Stimulated activated CD4-positive, alpha-beta T cell treated with anti-CD3 and anti-CD28 coated beads, Interleukin-1b, Interleukin-23, amount 100 ng/mL, for 24 hours (primary cell): ENCODE measurements at regions not wholly inside any gene's neighbourhood (a gene's known extent, or its start where the extent isn't known, plus 50 kb on each side); places are given as distances from the start of the nearest gene placed in this dataset.
"Not testable (repeated sequence)": the region's sequence is repeated elsewhere in the genome, so short reads cannot be mapped to it uniquely, and the experiment has no call there.

ENCODE experiments used
- DNase-seq, 4 experiments: peaks; one replicate each; pipeline ENCODE4 v3.0.0-alpha.2; 2020; ENCODE audit warnings: low read depth in 4 of 4, low spot score in 1 of 4

DNA sequence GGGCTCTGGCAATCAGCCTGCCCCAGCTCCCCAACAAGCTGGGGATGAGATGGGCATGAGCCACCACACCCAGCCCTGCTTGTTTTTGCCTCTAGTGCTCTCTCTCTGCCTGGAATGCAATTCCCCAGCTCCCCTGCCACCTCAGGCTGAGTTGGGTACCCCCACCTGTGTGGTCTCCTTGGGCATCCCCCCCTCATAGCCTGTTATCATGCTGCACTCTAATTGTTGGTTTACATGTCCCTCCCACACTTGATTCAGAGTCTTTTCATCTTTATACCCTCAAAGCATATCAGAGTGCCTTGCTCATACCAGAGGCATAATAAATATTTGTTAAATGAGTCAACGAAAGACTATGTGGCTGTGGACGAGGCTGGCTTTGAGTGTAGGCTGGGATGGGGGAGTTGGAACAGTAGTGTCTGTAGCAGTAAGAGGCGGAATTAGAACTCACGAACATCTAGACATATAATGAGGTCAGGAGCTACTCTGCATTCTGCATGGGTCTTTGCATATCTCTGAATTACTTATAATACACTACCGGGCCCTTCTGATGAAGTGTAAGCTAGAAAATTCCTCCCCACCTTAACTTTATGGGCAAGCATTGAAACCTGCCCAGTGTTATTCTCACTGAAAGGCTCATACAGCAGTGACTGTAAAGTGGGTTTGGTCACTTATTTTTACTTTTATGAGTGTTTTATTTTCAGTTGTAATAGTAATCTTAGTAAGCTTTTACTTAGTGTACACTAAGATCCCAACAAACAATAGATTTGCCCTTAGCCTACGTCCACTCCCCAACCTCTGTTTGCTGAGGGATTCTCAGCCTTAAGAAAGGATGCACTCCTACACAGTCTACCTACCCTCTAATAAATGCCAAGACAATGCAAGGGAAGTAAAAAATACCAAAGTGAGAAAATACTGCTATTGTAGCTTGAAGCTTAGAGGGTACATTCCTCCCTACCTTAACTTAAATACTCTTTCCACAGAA is 58.7 kb downstream of the EDN1 start:
- DNase-seq: no peak

DNA sequence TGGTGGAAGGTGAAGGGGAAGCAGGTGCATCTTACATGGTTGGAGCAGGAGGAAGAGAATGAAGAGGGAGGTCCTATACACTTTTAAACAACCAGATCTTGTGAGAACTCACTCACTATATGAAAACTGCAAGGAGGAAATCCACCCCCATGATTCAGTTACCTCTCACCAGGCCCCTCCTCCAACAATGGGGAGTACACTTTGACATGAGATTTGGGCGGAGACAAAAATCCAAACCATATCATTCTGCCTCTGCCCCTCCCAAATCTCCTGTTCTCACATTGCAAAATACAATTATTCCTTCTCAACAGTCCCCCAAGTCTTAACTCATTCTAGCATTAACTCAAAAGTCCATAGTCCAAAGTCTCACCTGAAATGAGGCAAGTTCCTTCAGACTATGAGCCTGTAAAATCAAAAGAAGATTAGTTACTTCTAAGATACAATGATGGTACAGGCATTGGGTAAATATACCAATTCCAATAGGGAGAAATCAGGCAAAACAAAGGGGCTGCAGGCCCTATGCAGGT is 60.5 kb downstream of the EDN1 start:
- DNase-seq: no peak

GRCh38 chr6:12351672-12352071 is 61.5 kb downstream of the EDN1 start:
- DNase-seq: no peak

DNA sequence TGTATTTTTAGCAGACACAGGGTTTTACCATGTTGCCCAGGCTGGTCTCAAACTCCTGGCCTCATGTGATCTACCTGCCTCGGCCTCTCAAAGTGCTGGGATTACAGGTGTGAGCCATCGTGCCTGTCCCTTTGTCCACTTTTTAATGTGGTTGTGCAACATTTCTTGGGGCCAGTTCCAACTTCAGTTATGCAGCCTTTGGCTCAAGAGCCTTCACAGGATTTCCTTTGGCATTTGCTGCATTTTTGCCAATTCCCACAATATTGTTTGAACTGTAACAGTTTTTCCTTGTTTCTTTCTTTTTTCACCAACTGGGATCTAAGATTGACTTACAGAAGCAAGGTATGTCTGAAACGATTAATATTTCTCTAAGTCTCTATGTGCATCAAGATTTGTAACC is 63.6 kb downstream of the EDN1 start:
- DNase-seq: no peak

DNA sequence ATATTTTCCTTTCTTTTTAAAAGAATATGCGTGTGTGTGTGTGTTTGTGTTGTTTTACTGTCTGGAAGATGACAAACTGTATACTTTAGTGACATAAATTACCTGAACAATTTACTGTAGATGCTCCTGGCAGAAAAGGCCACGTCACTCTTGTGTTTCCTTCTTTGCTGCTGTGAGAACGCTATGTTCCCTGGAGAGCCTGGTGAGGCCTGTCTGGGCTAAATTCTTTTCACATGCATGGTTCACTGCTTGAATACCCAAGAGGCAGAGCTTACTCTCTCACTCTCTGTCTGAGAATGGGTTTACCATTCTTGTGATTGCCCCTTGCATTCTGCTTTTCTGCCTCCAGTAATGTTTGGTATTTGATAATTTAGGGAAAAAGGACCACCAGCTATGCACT is 64.3 kb downstream of the EDN1 start:
- DNase-seq: no peak

GRCh38 chr6:12355354-12355753 is 65.2 kb downstream of the EDN1 start:
- DNase-seq: no peak

DNA sequence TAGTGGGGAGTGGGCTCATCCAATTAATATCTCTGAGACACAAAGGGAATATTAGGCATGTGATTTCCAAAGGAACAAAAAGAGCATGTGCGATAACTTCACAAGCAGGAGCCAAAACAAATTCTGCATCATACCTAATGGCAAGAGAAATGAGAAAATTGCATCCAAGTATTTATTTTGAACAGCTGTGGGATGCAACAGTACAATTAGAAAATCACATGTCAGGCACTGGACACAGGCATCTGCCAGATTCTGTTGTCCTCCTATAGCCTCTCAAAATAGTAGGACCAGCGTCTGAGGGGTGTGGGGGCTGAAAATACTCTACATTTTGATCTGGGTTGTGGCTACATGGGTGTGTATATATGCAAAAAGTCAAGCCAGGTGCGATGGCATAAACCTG is 66.3 kb downstream of the EDN1 start:
- no peak for DNase-seq

DNA sequence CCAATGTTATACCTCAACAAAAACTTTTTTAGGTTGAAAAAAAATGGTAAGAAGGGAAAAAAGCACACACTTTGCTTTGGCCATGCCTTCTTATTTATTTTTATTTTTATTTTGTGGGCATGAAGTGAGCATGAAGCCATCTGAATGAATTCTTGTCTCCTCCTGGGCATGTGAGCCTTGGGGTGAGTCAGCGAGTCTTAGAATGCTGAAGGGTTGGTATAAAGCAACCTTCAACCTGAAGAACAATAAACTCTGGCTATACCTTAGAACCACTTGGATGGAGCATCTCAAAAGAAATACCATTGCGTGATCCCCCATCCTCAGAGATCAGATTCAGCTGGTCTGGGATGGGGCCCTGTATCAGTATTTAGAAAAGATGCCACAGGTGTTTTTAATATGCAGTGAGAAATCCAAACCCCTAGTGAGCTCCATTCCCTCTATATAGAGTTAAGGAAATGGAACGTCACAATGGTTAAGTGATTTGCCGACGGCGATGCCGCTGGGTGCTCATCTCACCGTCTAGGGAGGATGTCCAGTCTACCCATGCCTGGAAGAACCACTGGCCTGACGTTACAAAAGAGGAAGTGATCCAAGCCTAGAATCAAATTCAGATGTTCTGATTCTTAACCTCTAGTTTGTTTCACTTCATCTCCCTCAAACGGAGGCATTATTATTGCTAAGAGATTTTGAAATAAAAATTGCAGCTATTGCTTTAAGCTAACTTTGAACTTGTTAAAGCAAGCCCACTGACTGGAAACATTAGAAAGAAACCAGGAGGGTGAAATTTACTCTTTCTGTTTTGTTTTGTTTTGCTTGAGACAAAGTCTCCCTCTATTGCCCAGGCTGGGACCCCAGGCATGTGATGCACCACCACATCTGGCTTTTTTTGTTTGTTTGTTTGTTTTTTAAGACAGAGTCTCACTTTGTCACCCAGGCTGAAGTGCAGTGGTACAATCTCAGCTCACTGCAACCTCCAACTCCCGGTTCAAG is 67.1 kb downstream of the EDN1 start:
- no peak for DNase-seq

DNA sequence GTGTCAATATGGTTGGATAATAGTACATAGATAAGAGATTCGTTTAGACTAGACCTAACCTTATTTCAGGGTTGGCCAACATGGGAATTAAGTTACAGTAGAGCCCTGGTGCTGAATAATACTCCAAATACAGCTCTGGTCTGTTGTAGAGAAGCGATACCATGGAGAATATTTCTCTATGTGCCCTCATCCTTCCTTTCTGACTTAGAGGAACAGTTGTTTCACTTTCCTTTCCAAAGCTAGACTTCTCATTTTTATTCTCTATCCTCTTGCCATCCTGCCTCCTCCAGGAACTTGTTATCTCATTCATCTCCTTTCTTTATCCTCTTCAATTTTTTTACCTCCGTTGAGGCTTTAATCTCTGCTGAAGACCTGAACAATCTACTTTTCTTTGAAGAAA is 68.9 kb downstream of the EDN1 start:
- DNase-seq: no peak

DNA sequence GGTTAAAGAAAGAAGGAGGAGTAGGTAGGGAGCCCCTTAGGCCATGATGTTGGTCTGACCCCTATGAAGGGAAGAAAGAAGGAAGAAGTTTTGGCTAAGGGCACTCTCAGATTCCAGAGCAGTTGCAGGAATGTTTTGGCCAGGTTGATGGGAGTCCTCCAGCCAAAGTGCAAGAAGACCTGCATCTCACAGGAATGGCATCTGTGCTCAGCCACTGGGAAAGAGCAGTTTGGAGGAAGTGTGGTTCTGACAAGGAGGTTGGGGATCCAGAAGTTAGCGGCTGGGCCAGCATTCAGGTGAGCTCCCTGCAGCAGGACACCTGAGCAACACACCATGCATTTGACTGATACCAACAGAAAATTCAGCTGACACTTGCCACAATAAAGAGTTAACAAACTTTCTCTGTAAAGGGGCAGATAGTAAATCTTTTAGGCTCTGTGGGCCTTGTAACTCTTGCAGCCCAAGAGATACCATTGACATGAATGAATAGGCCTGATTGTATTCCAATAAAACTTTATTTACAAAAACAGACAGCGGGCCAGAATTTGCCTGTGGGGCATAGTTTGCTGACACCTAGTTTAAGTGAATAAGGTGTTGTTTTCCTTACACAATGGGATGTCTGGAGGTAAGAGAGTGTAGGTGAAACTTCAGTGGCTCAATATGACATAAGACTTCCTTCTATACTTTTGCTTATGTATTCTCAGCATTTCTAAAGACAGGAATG is 71.0 kb downstream of the EDN1 start:
- DNase-seq: no peak

DNA sequence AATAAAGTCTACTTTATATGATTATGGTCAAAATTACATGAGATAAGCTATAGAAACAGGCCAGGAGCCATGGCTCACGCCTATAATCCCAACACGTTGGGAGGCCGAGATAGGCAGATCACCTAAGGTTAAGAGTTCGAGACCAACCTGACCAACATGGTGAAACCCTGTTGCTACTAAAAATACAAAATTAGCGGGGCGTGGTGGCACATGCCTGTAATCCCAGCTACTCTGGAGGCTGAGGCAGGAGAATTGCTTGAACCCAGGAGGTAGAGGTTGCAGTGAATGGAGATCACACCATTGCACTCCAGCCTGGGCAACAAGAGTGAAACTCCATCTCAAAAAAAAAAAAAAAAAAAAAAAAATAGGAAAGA is 73.1 kb downstream of the EDN1 start:
- not testable (repeated sequence) for DNase-seq

GRCh38 chr6:12363651-12364381 is 73.7 kb downstream of the EDN1 start:
- no peak for DNase-seq

DNA sequence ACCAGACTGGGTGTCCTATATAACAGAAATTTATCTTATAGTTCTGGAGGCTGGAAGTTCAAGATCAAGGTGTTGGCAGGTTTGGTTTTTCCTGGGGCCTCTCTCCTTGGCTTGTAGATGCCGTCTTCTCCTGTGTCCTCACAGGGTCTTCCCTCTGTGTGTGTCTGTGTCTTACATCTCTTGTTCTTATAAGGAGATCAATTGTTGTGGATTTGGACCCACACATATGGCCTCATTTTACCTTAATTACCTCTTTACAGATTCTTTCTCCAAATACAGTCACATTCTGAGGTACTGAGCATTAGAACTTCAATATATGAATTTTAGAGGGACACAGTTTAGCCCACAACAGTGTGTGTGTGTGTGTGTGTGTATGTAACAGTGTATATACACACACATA is 74.5 kb downstream of the EDN1 start:
- no peak for DNase-seq

- no peak for DNase-seq
Observed at GRCh38 chr6:12366731-12367130, 76.6 kb downstream of the EDN1 start.

DNA sequence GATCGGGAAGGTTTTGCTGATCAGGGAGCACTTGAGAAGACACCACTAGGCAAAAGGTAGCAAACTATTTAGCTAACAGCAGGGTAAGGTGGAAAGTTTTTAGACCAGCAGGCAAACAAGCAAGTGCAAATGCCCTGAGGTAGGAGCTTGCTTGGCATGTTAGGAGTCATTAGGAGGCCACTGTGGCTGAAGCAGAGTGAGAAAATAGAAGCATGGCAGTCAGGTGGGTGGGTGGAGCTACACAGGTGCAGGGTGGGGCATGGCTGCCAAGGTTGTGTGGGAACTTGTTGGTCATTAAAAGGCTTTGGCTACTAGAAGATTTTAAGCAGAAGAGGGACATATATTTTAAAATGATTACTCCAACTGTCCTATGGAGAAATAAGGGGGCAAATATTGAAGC is 77.3 kb downstream of the EDN1 start:
- DNase-seq: no peak

GRCh38 chr6:12369355-12369754 is 79.2 kb downstream of the EDN1 start:
- no peak for DNase-seq

- DNase-seq: no peak
Observed at GRCh38 chr6:12369781-12370262, 79.7 kb downstream of the EDN1 start.

DNA sequence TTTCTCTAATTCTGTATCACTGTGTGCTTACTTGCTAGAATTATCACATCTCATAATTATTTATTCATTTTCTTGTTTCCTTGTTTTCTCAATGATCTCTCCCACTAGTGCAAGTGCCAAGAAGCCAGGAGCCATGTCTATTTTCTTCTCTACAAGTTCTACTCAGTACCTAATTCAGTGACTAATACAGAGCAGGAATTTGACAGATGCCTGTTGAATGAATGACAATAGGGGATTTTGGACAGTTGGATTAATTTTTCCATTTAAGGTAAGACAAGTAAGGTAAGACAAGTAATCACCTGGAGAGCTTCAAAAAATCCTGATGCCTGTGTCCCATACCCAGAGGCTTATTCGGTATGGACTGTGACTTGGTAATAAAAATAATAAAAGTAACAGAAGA is 81.0 kb downstream of the EDN1 start:
- DNase-seq: no peak

GRCh38 chr6:12371641-12372146 is 81.5 kb downstream of the EDN1 start:
- no peak for DNase-seq

GRCh38 chr6:12379181-12379580 is 89.0 kb downstream of the EDN1 start:
- DNase-seq: no peak
